Heart right ventricle (tissue), 16 donors: ENCODE measurements at regions not wholly inside any gene's neighbourhood (a gene's known extent, or its start where the extent isn't known, plus 50 kb on each side); places are given as distances from the start of the nearest gene placed in this dataset.

Experiments
- ATAC-seq, 8 donors: fragments of 200-7000 bp; cut with Tn5 transposase; one replicate each; pipeline ENCODE4 v1.9.1; 2020; ENCODE audit warnings: mild to moderate bottlenecking in 8 of 8, moderate library complexity in 8 of 8, moderate number of reproducible peaks in 1 of 8
- DNase-seq, 2 donors: peaks; one replicate each; pipeline ENCODE4 v3.0.0-alpha.2; 2020
- H3K27ac ChIP-seq, 10 donors: fragments of 200-600 bp; sonication (generic) in 2 of 10; one replicate each; pipeline versions ENCODE4 v1.5.0 to v1.8.0; 2020 to 2022; ENCODE audit warnings: mild to moderate bottlenecking in 3 of 10
- H3K27me3 ChIP-seq, 7 donors: fragments of 200-600 bp; one replicate each; pipeline ENCODE4 v1.8.0; 2021 to 2022; ENCODE audit warnings: mild to moderate bottlenecking in 2 of 7
- H3K36me3 ChIP-seq, 9 donors: fragments of 200-600 bp; sonication (generic) in 1 of 9; one replicate each; pipeline versions ENCODE4 v1.5.0 to v1.8.0; 2020 to 2022; ENCODE audit warnings: mild to moderate bottlenecking in 2 of 9
- H3K4me1 ChIP-seq, 9 donors: fragments of 200-600 bp; sonication (generic) in 1 of 9; one replicate each; pipeline versions ENCODE4 v1.5.0 to v1.8.0; 2020 to 2022; ENCODE audit warnings: mild to moderate bottlenecking in 4 of 9
- H3K4me3 ChIP-seq, 10 donors: fragments of 200-600 bp; sonication (generic) in 2 of 10; one replicate each; pipeline versions ENCODE4 v1.5.0 to v1.8.0; 2020 to 2022; ENCODE audit warnings: mild to moderate bottlenecking in 7 of 10, moderate library complexity in 2 of 10
- H3K9me3 ChIP-seq, 11 donors: fragments of 200-600 bp in 10 of 11; sonication (generic) in 2 of 11; one replicate each; pipeline versions ENCODE4 v1.5.0 to v1.8.0; 2013 to 2022; ENCODE audit warnings: mild to moderate bottlenecking in 2 of 11, control low read depth in 1 of 11, moderate library complexity in 1 of 11
- CTCF ChIP-seq, 9 donors: fragments of 200-600 bp; sonication (generic) in 2 of 9; IDR thresholded peaks; one replicate each; pipeline versions ENCODE4 v1.5.0 to v1.8.0; 2021 to 2022; ENCODE audit warnings: antibody characterized with exemption in 9 of 9, mild to moderate bottlenecking in 5 of 9, moderate library complexity in 1 of 9
- WGBS, 2 donors: extraction: QIAGEN DNeasy Blood & Tissue Kit; methylation state at CpG; one replicate each; pipeline ENCODE4 v1.1.7; 2013; ENCODE audit warnings: inconsistent platforms in 1 of 2; 5-methylcytosine and 5-hydroxymethylcytosine counted together
- intact Hi-C, 10 donors: fragments of 100-400 bp; cut with DNase I; formaldehyde crosslinking; loops; one replicate each; pipeline versions ENCODE4 v1.11.1 to v1.14.2; 2022
- donor health status: Arrhythmogenic right ventricular cardiomyopathy.
- donor health status: ischemic (EF 13 %, LVEDD 7.1; RV severe dilation, severe dysfunction).
- donor health status: healthy with polysubstance abuse.
- donor health status: DM: no; HTN: yes; CAD: no.
- donor health status: DM: no; HTN: no; CAD: no.
- donor health status: ischemic (EF 25% LVEDD 6.9; RV normal size, moderate dysfunction).
- donor health status: ischemic (EF 25% LVEDD 5.7; RV mildly dilated, moderate dysfunction).
- donor health status: healthy.
- donor health status: DM: yes; HTN: yes; CAD: no.
- donor health status: Ischemic cardiomyopathy.
- donor health status: ischemic (EF 35%, LVEDD 5.7; RV mildly dilated, moderate dysfunction).
- donor health status: nonischemic (EF 11% LVEDD 7.7; RV severe dilation, severe dysfunction).
- donor health status: DM: yes; HTN: yes; CAD: no.
- donor health status: PGD.
- donor health status: ischemic (EF 29% LVEDD 5.4; RV normal size, mild dysfunction).
- donor health status: nonischemic (EF 23%, LVEDD 6.1; RV moderate dilation, normal function).

GRCh38 chr6:141580988-141581552 lies 551.7 kb upstream of the GJE1 start:
- intact Hi-C loops, result no loop called here
- 90 to 96% methylated on average over 2 of the region's 2 CpGs for WGBS, 2 donors

DNA sequence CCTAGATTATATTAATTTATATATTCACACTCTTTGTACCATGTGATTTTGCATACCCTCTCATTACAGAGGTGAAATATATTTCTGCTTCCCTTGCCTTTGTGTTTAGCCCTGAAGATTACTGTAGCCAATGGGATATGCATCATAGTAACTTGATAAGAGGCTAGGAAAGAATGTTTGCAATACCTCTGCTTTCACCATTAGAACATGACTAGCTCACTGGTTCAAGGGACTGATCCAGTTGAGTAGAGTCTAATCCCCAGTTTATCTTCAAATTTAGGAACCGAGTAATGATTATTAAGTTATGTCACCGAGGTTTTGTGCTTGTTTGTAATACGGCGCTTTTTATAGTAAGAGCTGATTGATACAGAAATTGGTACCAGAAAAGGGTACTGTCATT lies 552.6 kb upstream of the GJE1 start:
- ATAC-seq, result no peak
- no peak for TF ChIP-seq CTCF (IDR thresholded peaks at IDR 0.05)
- H3K27ac ChIP-seq, result no peak overlapping the region
- intact Hi-C loops, result no loop called here
- no peaks in the 10 kb centered on the region for H3K36me3 ChIP-seq
- no peaks in the 10 kb centered on the region for H3K9me3 ChIP-seq
- H3K4me3 ChIP-seq, result no peak overlapping the region
- DNase-seq, result no peak
- H3K4me1 ChIP-seq, result no peaks in the 10 kb centered on the region
- no peaks in the 10 kb centered on the region for H3K27me3 ChIP-seq
- 94 to 95% methylated on average over 4 of the region's 4 CpGs for WGBS, 2 donors

More at GRCh38 chr6:141580988-141581552, 551.7 kb upstream of the GJE1 start:
- H3K27me3 ChIP-seq, result no peaks in the 10 kb centered on the region
- no peak overlapping the region for H3K27ac ChIP-seq
- no peak for ATAC-seq
- no peaks in the 10 kb centered on the region for H3K4me1 ChIP-seq
- no peak for TF ChIP-seq CTCF (IDR thresholded peaks at IDR 0.05)
- no peak overlapping the region for H3K4me3 ChIP-seq
- H3K36me3 ChIP-seq, result no peaks in the 10 kb centered on the region
- H3K9me3 ChIP-seq, result no peaks in the 10 kb centered on the region
- DNase-seq, result no peak

GRCh38 chr6:141576751-141577150 lies 556.0 kb upstream of the GJE1 start:
- DNase-seq (no peak), ATAC-seq (no peak)
- intact Hi-C loops, result no loop called here
- Histone ChIP-seq H3K27me3 (no peaks in the 10 kb centered on the region), H3K36me3 (no peaks in the 10 kb centered on the region), H3K9me3 (no peaks in the 10 kb centered on the region), H3K4me1 (no peaks in the 10 kb centered on the region), H3K4me3 (no peak overlapping the region), H3K27ac (no peak overlapping the region)
- no peak for TF ChIP-seq CTCF (IDR thresholded peaks at IDR 0.05)

GRCh38 chr6:141562851-141563763 lies 569.6 kb upstream of the GJE1 start:
- DNase-seq (peak; percentile 23 to 72), ATAC-seq (peak; percentile 89 to 96 (median 94))
- intact Hi-C loops, result loop anchor here in 3 of 10 donors (1.0 to 5.0 kb wide), 6 partner anchors 80 to 1486 kb away; no protein-coding TSS in a partner anchor
- 28 to 36% methylated on average over 11 of the region's 11 CpGs for WGBS, 2 donors
- peak; percentile 83 to 92 (median 88) for TF ChIP-seq CTCF (IDR thresholded peaks at IDR 0.05)
- Histone ChIP-seq H3K36me3 (no peaks in the 10 kb centered on the region), H3K27me3 (no peaks in the 10 kb centered on the region), H3K4me3 (peak overlapping the region; percentile 14 to 53 (median 38)), H3K9me3 (no peaks in the 10 kb centered on the region), H3K4me1 (peaks cover 0 to 23% (median 9%) of the 10 kb centered on the region in 9 donors), H3K27ac (peak overlapping the region; percentile 63 to 91 (median 76))
